HG03103 (cell line): ENCODE measurements at regions not wholly inside any gene's neighbourhood (a gene's known extent, or its start where the extent isn't known, plus 50 kb on each side); places are given as distances from the start of the nearest gene placed in this dataset.

Experiments
- ATAC-seq: cut with Tn5 transposase; IDR thresholded peaks from one replicate; pipeline ENCODE4 v1.9.1; 2021; ENCODE audit warnings: low read depth; ENCODE audit not compliant: unreplicated experiment

GRCh38 chr13:104034891-104035290, 968.7 kb upstream of the SLC10A2 start:
- no peak for ATAC-seq

DNA sequence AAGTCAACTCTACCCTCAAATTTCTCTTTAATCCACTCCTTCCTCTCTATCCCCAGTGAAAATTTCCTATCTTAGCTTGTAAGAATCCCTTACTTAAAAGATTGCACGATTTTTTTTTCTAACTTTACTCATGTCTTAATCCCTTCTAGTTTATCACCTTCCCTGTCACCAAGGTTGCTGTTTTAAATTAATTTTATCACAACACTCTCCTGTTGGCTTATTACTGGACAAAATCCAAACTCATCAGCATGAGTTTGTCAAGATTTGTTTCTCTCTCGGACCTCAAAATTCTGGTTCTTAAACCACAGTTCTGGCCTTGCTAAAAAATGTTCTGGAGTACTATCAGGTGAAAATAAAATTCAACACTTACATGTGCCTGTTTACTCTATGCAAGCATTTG, 959.1 kb upstream of the SLC10A2 start:
- no peak for ATAC-seq

GRCh38 chr13:104024416-104025170, 958.4 kb upstream of the SLC10A2 start:
- ATAC-seq = no peak

DNA sequence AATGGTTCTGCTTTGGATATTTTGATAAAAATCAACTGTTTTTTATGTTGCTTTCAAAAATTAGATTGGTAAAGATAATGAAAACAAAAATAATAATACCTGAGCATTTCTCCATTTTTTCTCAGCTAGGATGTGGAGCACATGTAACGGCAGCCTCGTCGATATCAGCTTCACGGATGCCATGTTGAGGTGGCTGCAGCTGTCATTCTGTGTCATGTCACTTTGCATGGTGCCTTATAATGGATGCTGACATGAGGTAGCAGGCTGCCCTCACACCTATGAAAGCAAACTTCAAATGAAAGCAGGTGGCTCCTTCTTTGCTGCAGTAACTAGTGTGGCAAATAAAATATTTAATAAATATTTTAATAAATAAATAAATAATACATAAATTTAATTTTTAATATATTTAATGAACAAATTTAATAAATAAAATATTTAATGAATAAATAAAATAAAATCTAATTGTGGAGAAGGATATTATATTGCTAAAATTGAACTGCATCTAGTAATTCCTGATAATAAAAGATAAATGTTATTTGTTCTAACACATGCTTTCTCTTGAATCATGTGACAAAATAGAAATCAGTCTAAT, 955.7 kb upstream of the SLC10A2 start:
- no peak for ATAC-seq

- no peak for ATAC-seq
Measured at GRCh38 chr13:104017317-104017716, 951.1 kb upstream of the SLC10A2 start.

DNA sequence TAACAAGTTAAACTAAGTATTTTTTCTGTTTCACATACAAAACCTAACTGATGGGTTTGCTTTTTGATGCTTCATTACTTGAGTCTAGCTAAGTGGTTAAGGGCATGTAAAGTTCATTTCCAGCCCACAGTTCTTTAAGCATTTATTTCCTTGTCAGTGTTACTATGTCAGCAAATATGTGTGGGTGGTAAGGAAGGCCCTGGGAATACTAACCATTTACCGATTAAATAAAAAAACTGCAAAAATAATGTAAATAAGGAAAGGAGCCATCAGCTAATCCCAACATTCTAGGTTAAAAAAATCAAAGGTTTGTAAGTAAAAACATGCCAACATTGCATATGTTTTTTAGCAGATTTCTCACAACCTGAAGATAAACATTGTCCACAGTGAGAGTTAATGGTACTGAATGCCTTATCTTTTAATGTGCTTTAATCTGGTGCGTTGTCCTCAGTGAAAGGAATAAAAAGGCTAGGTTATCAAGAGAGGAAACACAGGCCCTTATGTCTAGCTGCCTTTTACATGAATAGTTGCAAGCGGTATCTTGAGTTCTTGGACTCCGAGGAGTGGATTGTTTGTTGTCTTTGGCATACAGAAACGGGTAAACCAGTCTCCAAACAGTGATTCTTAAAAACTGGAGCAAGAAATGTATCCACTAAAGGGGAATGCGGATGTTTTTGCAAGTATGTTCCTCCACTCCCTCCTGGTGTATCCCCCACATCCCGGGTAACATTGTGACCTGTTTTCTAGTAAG, 949.6 kb upstream of the SLC10A2 start:
- no peak for ATAC-seq

DNA sequence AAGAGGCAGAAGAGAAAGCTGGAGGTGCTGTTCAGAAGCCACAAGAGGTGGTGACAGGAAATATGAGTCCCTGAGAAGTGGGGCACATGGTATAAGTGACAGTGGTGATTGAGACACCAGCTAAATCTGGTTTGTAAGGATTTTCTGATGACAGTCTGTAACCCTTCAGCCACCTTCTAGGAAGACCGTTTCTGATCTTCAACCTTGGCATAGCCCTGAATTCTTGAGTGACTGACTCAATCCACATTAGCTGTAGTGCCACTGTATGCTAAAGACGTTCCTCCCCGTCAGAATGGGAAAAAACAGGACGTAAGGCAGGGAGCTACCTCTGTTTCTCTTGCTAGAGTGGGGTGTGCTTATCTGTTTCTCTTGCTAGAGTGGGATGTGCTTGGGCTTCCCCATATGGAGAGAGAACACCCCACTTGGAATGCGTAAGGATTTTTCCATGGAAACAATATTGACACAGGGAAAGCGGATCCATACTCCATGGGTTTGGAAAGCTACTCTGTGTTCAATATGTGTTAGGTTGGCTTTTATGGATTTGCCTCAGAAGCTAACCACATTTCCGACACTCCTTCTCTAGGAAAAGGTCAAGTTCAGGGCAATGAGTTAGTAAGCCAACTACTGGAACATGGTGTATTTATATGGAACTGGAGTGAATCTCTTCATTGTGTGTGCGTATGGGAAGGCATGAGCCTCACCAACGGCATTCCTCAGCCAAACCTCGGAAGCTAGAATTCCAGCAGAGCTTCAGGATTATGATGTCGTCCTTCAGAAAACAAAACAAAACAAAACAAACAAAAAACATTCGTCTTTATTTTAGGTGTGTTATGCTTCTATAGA, 948.8 kb upstream of the SLC10A2 start:
- ATAC-seq = no peak

GRCh38 chr13:104011505-104012241, 945.5 kb upstream of the SLC10A2 start:
- ATAC-seq = no peak

- no peak for ATAC-seq
Measured at GRCh38 chr13:104008541-104009435, 942.6 kb upstream of the SLC10A2 start.

DNA sequence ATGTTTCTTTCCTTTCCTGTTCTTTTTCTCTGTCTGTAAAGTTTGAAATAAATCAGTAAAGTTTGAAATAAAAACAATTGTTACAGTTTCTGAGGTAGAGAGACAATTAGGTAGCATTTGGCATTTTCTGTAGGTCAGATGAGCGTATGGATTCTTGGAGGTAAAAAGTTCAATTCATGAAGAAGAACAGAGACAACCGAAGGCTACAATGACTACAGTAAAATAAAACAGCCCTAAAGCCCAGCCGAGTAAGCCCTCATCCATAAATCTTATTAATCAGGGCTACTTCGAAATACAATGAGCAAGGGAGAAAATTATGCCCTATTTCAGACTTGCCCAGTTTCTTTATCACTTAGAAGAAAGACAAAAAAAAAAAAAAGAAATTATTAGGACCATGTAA, 941.9 kb upstream of the SLC10A2 start:
- no peak for ATAC-seq

- no peak for ATAC-seq
Measured at GRCh38 chr13:104006625-104007075, 940.4 kb upstream of the SLC10A2 start.

GRCh38 chr13:104004572-104004971, 938.4 kb upstream of the SLC10A2 start:
- ATAC-seq = no peak

DNA sequence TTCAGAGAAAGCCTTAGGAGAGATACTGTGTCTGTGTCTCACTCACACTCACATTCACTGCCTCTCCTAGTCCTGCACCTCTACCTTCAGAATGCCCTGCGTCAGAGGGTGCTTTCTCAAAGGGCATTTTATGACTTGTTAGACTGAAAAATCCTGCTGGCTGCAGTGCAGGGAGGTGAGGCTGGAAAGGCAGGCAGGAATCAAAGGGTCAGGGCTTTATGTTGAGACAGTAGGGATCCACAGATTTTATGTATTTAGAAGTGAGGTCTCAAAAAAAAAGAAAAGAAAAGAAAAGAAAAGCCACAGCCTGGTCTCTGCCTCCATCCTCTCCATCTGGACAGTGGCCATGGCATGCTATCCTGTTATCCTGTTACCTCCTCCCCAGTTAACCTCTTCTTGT, 936.0 kb upstream of the SLC10A2 start:
- no peak for ATAC-seq

GRCh38 chr13:104001766-104002165, 935.5 kb upstream of the SLC10A2 start:
- no peak for ATAC-seq

DNA sequence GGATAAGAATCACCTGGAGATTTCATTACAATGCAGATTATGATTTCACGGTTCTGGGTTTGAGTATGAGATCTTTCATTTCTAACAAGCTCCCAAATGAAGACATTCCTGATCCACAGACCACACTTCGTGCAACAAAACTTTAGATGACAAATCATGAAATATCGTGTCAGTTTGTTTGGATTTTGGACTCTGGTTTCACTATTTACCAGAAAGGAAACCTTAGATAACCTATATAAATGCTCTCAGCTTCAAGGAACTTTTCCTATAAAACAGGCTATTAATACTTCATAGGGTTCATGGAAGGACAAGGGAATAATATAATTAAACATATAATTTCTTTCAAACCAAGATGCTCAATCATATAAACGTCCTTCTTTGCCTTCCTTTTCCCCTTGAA, 930.5 kb upstream of the SLC10A2 start:
- no peak for ATAC-seq

GRCh38 chr13:103983948-103984347, 917.7 kb upstream of the SLC10A2 start:
- no peak for ATAC-seq

DNA sequence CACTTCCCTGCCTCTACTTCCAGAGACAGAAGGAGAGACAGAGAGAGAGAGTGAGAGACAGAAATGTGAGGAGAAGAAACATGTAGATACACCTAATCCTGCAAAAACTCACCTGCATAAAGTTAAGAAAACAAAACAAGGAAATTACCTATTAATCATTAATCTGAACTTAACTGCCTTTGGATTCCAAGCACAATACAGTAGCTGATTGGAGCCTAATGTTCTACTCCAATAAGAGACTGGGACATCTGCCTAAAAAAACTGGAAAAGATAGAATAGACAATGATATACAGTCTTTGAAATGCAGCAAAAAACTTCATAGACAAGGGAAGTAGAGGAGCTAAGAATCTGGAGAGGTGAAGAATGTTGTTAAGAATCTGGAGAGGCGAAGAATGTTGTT, 910.2 kb upstream of the SLC10A2 start:
- ATAC-seq = no peak

DNA sequence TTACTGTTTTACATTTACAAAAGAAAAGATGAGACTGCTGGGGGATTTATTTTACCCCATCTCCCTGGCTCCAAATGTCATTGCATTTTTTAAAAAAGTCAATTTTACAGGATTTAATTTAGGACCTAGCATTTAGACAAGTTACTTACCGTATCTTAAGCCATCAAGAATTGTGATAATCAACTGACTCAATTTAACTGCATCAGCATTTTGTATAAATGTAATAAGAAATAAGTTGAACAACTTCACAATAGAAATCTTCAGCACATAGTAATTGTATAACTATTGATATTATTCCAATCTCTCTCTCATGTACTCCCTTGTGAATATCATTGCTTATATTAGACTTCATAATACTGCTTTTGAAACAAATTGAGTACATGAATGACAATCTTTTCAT, 907.5 kb upstream of the SLC10A2 start:
- ATAC-seq = no peak

GRCh38 chr13:103969520-103970050, 903.4 kb upstream of the SLC10A2 start:
- ATAC-seq = no peak
